Right lobe of liver (tissue), 6 donors: ENCODE measurements at regions not wholly inside any gene's neighbourhood (a gene's known extent, or its start where the extent isn't known, plus 50 kb on each side); places are given as distances from the start of the nearest gene placed in this dataset.

Source experiments
- ATAC-seq, 4 donors: fragments of 200-7000 bp; cut with Tn5 transposase; one replicate each; pipeline ENCODE4 v1.9.1; 2020; ENCODE audit warnings: mild to moderate bottlenecking in 4 of 4, moderate library complexity in 4 of 4
- DNase-seq, 3 donors: peaks; one replicate each; pipeline ENCODE4 v3.0.0-alpha.2; 2020
- H3K27ac ChIP-seq, 3 donors: fragments of 200-600 bp; one replicate each; pipeline ENCODE4 v1.8.0; 2022
- H3K27me3 ChIP-seq, 2 donors: fragments of 200-600 bp; one replicate each; pipeline ENCODE4 v1.8.0; 2022
- H3K36me3 ChIP-seq, 4 donors: fragments of 200-600 bp; sonication (generic) in 1 of 4; one replicate each; pipeline versions ENCODE4 v1.5.1 to v1.8.0; 2017 to 2022; ENCODE audit warnings: control low read depth in 1 of 4
- H3K4me1 ChIP-seq, 4 donors: fragments of 200-600 bp; sonication (generic) in 1 of 4; one replicate each; pipeline versions ENCODE4 v1.5.1 to v1.8.0; 2017 to 2022; ENCODE audit warnings: control low read depth in 1 of 4
- H3K4me3 ChIP-seq, 3 donors: fragments of 200-600 bp; one replicate each; pipeline ENCODE4 v1.8.0; 2022
- H3K9me3 ChIP-seq, 4 donors: fragments of 200-600 bp; sonication (generic) in 1 of 4; one replicate each; pipeline versions ENCODE4 v1.5.1 to v1.8.0; 2017 to 2022; ENCODE audit warnings: control low read depth in 1 of 4
- POLR2A ChIP-seq: fragments of 450-650 bp; IDR thresholded peaks from one replicate; pipeline ENCODE4 v1.6.1; 2017; ENCODE audit warnings: antibody characterized with exemption, mild to moderate bottlenecking
- WGBS: methylation state at CpG from one replicate; pipeline ENCODE4 v1.1.6; 2018; ENCODE audit warnings: low coverage, low lambda C conversion rate; ENCODE audit not compliant: insufficient coverage; ENCODE audit errors: missing lambda C conversion rate; 5-methylcytosine and 5-hydroxymethylcytosine counted together
- intact Hi-C, 2 donors: fragments of 100-400 bp; cut with DNase I; formaldehyde crosslinking; loops; one replicate each; pipeline versions ENCODE4 v1.11.2 to v1.14.1; 2022
- TF ChIP-seq, protein P1 (sequence below), 4 donors: fragments of 200-600 bp in 3 of 4; fragments of 450-650 bp in 1 of 4; IDR thresholded peaks; one replicate each; pipeline versions ENCODE4 v1.5.1 to v1.8.0; 2016 to 2022; ENCODE audit warnings: antibody characterized with exemption in 4 of 4, mild to moderate bottlenecking in 2 of 4
- donor health status: DM: no; HTN: yes; CAD: no.
- donor health status: DM: no; HTN: no; CAD: no.
- donor health status: DM: no; HTN: no; CAD: no.
- donor health status: DM: no; HTN: yes; CAD: no.
- donor health status: DM: no; HTN: yes; CAD: no.

DNA sequence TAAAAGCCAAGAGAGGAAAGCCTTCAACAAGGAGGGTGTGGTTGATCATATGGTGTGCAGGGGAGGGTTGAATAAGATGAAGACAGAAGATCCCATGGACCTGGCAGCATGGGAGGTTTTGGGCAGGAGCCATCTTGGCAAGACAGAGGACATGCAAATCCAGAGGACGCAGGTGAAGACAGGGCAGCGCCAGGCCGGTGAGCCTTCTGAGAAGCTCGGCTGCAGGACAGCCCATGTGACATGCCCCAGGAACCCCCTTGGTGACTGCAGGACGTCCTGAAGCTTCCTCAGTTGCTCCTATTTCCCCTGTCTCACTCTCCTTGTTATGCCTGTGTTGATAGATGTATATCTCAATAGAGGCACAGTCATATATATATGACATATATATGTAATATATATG lies 159.4 kb downstream of the GADD45G start:
- Histone ChIP-seq H3K9me3 (no peaks in the 10 kb centered on the region), H3K36me3 (no peaks in the 10 kb centered on the region), H3K27me3 (no peaks in the 10 kb centered on the region), H3K27ac (no peak overlapping the region), H3K4me1 (peaks cover 0 to 6% (median 0%) of the 10 kb centered on the region in 4 donors), H3K4me3 (no peak overlapping the region)
- TF ChIP-seq, protein P1, sequence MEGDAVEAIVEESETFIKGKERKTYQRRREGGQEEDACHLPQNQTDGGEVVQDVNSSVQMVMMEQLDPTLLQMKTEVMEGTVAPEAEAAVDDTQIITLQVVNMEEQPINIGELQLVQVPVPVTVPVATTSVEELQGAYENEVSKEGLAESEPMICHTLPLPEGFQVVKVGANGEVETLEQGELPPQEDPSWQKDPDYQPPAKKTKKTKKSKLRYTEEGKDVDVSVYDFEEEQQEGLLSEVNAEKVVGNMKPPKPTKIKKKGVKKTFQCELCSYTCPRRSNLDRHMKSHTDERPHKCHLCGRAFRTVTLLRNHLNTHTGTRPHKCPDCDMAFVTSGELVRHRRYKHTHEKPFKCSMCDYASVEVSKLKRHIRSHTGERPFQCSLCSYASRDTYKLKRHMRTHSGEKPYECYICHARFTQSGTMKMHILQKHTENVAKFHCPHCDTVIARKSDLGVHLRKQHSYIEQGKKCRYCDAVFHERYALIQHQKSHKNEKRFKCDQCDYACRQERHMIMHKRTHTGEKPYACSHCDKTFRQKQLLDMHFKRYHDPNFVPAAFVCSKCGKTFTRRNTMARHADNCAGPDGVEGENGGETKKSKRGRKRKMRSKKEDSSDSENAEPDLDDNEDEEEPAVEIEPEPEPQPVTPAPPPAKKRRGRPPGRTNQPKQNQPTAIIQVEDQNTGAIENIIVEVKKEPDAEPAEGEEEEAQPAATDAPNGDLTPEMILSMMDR (IDR thresholded peaks at IDR 0.05), result no peak
- intact Hi-C loops, result no loop called here
- 96% methylated on average over 4 of the region's 5 CpGs for WGBS
- no peak for DNase-seq
- ATAC-seq, result no peak

DNA sequence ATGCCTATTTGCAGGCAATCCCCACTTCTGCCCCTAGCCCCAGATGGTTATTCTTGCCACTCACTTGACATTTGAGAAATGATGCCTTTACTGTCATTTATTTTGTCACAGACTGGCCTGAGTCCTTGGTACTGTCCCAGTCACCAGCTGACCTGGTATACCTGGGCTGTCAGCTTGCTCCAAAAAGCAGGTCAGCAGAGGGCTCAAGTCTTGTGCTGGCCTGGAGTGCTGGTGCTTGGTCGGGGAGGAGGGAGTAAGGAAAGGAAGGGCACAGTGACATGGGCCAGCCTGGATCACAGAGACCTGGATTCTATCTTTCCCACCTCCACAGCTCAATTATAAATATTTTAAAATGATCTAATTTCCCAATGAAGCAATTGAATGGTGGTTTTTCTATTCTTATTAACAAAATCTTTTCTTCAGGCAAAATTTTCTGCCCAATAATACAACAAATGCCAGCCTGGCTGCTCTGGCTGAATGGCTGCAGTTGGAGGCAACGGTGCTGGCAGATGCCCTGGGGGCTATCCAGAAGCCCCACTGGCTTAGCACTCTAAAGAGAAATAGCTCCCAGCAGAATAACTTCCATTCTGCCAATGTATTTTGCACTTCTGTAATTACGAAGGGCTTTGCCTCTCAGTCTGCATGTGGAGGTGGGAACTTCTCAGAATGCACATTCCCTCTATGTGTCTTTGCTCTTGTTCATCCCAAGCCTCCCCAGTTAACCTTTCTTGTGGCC lies 160.6 kb downstream of the GADD45G start:
- H3K27ac ChIP-seq, result no peak overlapping the region
- H3K36me3 ChIP-seq, result no peaks in the 10 kb centered on the region
- 81% methylated on average over 2 of the region's 3 CpGs for WGBS
- intact Hi-C loops, result no loop called here
- ATAC-seq (no peak), DNase-seq (no peak)
- H3K4me3 ChIP-seq, result no peak overlapping the region
- H3K9me3 ChIP-seq, result no peaks in the 10 kb centered on the region
- H3K27me3 ChIP-seq, result no peaks in the 10 kb centered on the region
- H3K4me1 ChIP-seq, result peaks cover 0 to 4% (median 0%) of the 10 kb centered on the region in 4 donors
- TF ChIP-seq POLR2A, result no peak
- TF ChIP-seq, protein P1 (IDR thresholded peaks at IDR 0.05), result no peak

DNA sequence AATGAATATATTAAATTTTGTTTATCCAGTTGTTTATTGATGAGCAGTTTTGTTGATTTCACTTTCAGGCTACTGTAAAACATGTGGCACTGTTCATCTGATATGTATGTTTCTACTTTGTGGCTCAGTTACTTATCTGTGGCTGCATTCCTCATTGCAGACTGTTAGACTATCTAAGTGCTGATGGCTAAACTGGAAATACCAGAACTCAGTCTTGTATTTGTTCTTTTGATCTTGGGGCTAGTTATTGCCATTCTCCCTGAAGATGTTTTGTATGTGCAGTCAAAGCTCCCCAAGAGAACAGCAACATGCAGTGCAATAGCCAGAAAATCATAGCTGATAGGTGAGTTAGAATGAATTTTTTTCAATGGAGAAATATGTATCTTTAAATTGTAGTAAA lies 162.2 kb downstream of the GADD45G start:
- ATAC-seq (no peak), DNase-seq (no peak)
- no peak overlapping the region for H3K4me3 ChIP-seq
- H3K9me3 ChIP-seq, result no peaks in the 10 kb centered on the region
- H3K4me1 ChIP-seq, result no peaks in the 10 kb centered on the region
- TF ChIP-seq, protein P1 (IDR thresholded peaks at IDR 0.05), result no peak
- TF ChIP-seq POLR2A, result no peak
- no peaks in the 10 kb centered on the region for H3K27me3 ChIP-seq
- intact Hi-C loops, result no loop called here
- no peaks in the 10 kb centered on the region for H3K36me3 ChIP-seq
- no peak overlapping the region for H3K27ac ChIP-seq

DNA sequence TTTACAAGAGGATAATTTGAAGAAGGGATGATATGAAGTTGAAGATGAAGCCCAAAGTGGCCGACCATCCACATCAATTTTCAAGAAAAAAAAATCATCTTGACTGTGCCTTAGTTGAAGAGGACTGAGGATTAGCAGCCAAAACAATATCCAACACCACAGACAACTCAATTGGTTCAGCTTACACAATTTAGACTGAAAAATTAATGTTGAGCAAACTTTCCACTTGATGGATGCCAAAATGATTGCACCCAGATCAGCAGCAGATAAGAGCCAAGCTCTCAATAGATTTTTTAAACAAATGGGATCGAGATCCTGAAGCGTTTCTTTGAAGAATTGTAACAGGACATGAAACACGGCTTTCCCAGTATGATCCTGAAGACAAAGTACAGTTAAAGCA lies 163.2 kb downstream of the GADD45G start:
- no peak for ATAC-seq
- no peaks in the 10 kb centered on the region for H3K27me3 ChIP-seq
- WGBS, result 60% methylated on average over 4 of the region's 4 CpGs
- TF ChIP-seq, protein P1 (IDR thresholded peaks at IDR 0.05), result no peak
- TF ChIP-seq POLR2A, result no peak
- no peaks in the 10 kb centered on the region for H3K9me3 ChIP-seq
- no peaks in the 10 kb centered on the region for H3K36me3 ChIP-seq
- no peaks in the 10 kb centered on the region for H3K4me1 ChIP-seq
- H3K27ac ChIP-seq, result no peak overlapping the region
- DNase-seq, result no peak
- intact Hi-C loops, result no loop called here
- H3K4me3 ChIP-seq, result no peak overlapping the region

DNA sequence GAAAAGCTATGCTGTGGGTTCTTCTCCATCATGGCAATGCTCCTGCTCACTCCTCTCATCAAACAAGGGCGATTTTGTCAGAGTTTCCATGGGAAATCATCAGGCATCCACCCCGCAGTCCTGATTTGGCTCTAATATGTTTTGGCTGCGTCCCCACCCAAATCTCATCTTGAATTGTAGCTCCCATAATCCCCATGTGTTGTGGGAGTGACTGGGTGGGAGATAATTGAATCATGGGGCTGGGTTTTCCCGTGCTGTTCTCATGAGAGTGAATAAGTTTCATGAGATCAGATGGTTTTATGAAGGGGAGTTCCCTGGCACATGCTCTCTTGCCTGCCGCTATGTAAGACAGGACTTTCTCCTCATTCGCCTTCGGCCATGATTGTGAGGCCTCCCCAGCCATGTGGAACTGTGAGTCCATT lies 163.8 kb downstream of the GADD45G start:
- Histone ChIP-seq H3K4me1 (no peaks in the 10 kb centered on the region), H3K36me3 (no peaks in the 10 kb centered on the region), H3K4me3 (no peak overlapping the region), H3K9me3 (no peaks in the 10 kb centered on the region), H3K27ac (no peak overlapping the region), H3K27me3 (no peaks in the 10 kb centered on the region)
- intact Hi-C loops, result no loop called here
- ATAC-seq (no peak), DNase-seq (no peak)
- TF ChIP-seq, protein P1 (IDR thresholded peaks at IDR 0.05), result no peak
- TF ChIP-seq POLR2A, result no peak
- 79% methylated on average over 7 of the region's 7 CpGs for WGBS
